Left lobe of liver (tissue), 2 donors: ENCODE measurements at regions not wholly inside any gene's neighbourhood (a gene's known extent, or its start where the extent isn't known, plus 50 kb on each side); places are given as distances from the start of the nearest gene placed in this dataset.
"Not testable (repeated sequence)": the region's sequence is repeated elsewhere in the genome, so short reads cannot be mapped to it uniquely, and the experiment has no call there.

Experiments
- ATAC-seq: fragments of 200-7000 bp; cut with Tn5 transposase; one replicate; pipeline ENCODE4 v1.9.1; 2020; ENCODE audit warnings: mild to moderate bottlenecking, moderate library complexity
- DNase-seq: peaks from one replicate; pipeline ENCODE4 v3.0.0-alpha.2; 2020; ENCODE audit warnings: low spot score
- donor health status: DM: no; HTN: no; CAD: no; lungs with moderate emphysema.
- donor health status: DM: no; HTN: yes; CAD: no.

- no peak for ATAC-seq
- DNase-seq: no peak
These were observed 195.9 kb upstream of the DDX18 start for GRCh38 chr2:117618607-117619006.

GRCh38 chr2:117621326-117621725 lies 193.2 kb upstream of the DDX18 start:
- ATAC-seq (no peak), DNase-seq (no peak)

GRCh38 chr2:117623175-117623574 lies 191.3 kb upstream of the DDX18 start:
- DNase-seq, ATAC-seq: not testable (repeated sequence)

- no peak for ATAC-seq
- no peak for DNase-seq
These were observed 183.1 kb upstream of the DDX18 start for GRCh38 chr2:117631152-117631945.

- no peak for ATAC-seq
- DNase-seq: no peak
These were observed 179.0 kb upstream of the DDX18 start for GRCh38 chr2:117635481-117635880.

- no peak for ATAC-seq
These were observed 175.1 kb upstream of the DDX18 start for GRCh38 chr2:117639401-117639800.

GRCh38 chr2:117644403-117644802 lies 170.1 kb upstream of the DDX18 start:
- DNase-seq: no peak
- no peak for ATAC-seq

More at GRCh38 chr2:117639401-117639800, 175.1 kb upstream of the DDX18 start:
- DNase-seq: no peak

- DNase-seq (no peak), ATAC-seq (no peak)
These were observed 169.0 kb upstream of the DDX18 start for GRCh38 chr2:117645458-117645857.

- no peak for ATAC-seq
- no peak for DNase-seq
These were observed 168.4 kb upstream of the DDX18 start for GRCh38 chr2:117646099-117646498.

- DNase-seq: no peak
- no peak for ATAC-seq
These were observed 167.6 kb upstream of the DDX18 start for GRCh38 chr2:117646872-117647271.

- DNase-seq: no peak
- no peak for ATAC-seq
These were observed 157.9 kb upstream of the DDX18 start for GRCh38 chr2:117656546-117656945.

- ATAC-seq (no peak), DNase-seq (no peak)
These were observed 152.9 kb upstream of the DDX18 start for GRCh38 chr2:117661619-117662018.

- DNase-seq (no peak), ATAC-seq (no peak)
These were observed 140.3 kb upstream of the DDX18 start for GRCh38 chr2:117674172-117674571.

- no peak for DNase-seq
These were observed 134.5 kb upstream of the DDX18 start for GRCh38 chr2:117679952-117680351.

GRCh38 chr2:117684919-117685318 lies 129.6 kb upstream of the DDX18 start:
- ATAC-seq (no peak), DNase-seq (no peak)

More at GRCh38 chr2:117679952-117680351, 134.5 kb upstream of the DDX18 start:
- ATAC-seq: no peak

GRCh38 chr2:117686699-117687098 lies 127.8 kb upstream of the DDX18 start:
- ATAC-seq (no peak), DNase-seq (no peak)

- no peak for ATAC-seq
- no peak for DNase-seq
These were observed 122.9 kb upstream of the DDX18 start for GRCh38 chr2:117691595-117691994.

- DNase-seq (no peak), ATAC-seq (no peak)
These were observed 122.3 kb upstream of the DDX18 start for GRCh38 chr2:117692001-117692763.

GRCh38 chr2:117693154-117693553 lies 121.3 kb upstream of the DDX18 start:
- DNase-seq (no peak), ATAC-seq (no peak)

GRCh38 chr2:117693651-117694050 lies 120.8 kb upstream of the DDX18 start:
- no peak for ATAC-seq
- DNase-seq: no peak

- ATAC-seq: no peak
- DNase-seq: no peak
These were observed 116.2 kb upstream of the DDX18 start for GRCh38 chr2:117698287-117698686.

GRCh38 chr2:117698819-117699218 lies 115.7 kb upstream of the DDX18 start:
- no peak for ATAC-seq
- DNase-seq: no peak
